ENCODE measurements at regions not wholly inside any gene's neighbourhood (a gene's known extent, or its start where the extent isn't known, plus 50 kb on each side); places are given as distances from the start of the nearest gene placed in this dataset.

- no peak for FAIRE-seq
- no peaks in the 10 kb centered on the region for H3K36me3 ChIP-seq (ENCODE audit: control insufficient read depth in 2 of 3, insufficient read depth in 3 of 3, low read length in 3 of 3)
- no peak overlapping the region for H3K4me3 ChIP-seq (ENCODE audit: low read length in 3 of 3)
- no peak overlapping the region for H3K9ac ChIP-seq (ENCODE audit: low read length in 3 of 3)
- TF ChIP-seq, protein P1, sequence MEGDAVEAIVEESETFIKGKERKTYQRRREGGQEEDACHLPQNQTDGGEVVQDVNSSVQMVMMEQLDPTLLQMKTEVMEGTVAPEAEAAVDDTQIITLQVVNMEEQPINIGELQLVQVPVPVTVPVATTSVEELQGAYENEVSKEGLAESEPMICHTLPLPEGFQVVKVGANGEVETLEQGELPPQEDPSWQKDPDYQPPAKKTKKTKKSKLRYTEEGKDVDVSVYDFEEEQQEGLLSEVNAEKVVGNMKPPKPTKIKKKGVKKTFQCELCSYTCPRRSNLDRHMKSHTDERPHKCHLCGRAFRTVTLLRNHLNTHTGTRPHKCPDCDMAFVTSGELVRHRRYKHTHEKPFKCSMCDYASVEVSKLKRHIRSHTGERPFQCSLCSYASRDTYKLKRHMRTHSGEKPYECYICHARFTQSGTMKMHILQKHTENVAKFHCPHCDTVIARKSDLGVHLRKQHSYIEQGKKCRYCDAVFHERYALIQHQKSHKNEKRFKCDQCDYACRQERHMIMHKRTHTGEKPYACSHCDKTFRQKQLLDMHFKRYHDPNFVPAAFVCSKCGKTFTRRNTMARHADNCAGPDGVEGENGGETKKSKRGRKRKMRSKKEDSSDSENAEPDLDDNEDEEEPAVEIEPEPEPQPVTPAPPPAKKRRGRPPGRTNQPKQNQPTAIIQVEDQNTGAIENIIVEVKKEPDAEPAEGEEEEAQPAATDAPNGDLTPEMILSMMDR (IDR thresholded peaks at IDR 0.05; ENCODE audit: borderline replicate concordance, extremely low read depth, insufficient read depth): no peak
- intact Hi-C loops (cut with DNase I): no loop called here
- H3K4me1 ChIP-seq (ENCODE audit: control insufficient read depth in 2 of 3, insufficient read depth in 2 of 3, low read depth in 1 of 3, low read length in 3 of 3): peaks cover 0 to 2% (median 0%) of the 10 kb centered on the region in 3 donors
- H3K9me3 ChIP-seq (ENCODE audit: control insufficient read depth in 2 of 3, insufficient read depth in 1 of 3, low read length in 3 of 3): no peaks in the 10 kb centered on the region
- no peak overlapping the region for H3K27ac ChIP-seq (ENCODE audit: low read depth in 2 of 2, low read length in 2 of 2)
- DNase-seq: no peak
- H3K27me3 ChIP-seq (ENCODE audit: control insufficient read depth, insufficient read depth, low read length): no peaks in the 10 kb centered on the region
Observed at GRCh38 chr12:3357950-3358525, 133.0 kb upstream of the PRMT8 start.

DNA sequence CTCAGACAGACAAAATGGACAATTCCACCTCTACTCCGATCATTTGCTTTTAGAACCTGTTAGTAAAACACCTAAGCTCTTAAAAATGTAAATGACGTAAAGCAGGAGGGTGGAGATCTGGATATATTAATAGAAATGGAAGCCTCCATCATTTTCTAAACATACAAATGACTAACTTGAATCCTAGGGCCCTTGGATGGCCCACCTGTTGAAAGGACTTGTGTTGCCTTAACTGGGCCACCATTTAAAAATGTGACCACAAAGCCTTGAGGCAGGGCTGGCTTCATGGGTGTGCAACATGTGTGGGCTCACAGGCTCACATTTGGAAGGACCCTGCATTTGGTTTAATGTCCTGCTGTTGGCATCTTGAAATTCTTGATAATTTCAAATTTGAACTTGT, 131.5 kb upstream of the PRMT8 start:
- Histone ChIP-seq H3K4me1 (ENCODE audit: control insufficient read depth in 2 of 3, insufficient read depth in 2 of 3, low read depth in 1 of 3, low read length in 3 of 3) (peaks cover 0 to 2% (median 0%) of the 10 kb centered on the region in 3 donors), H3K9ac (ENCODE audit: low read length in 3 of 3) (no peak overlapping the region), H3K36me3 (ENCODE audit: control insufficient read depth in 2 of 3, insufficient read depth in 3 of 3, low read length in 3 of 3) (no peaks in the 10 kb centered on the region), H3K4me3 (ENCODE audit: low read length in 3 of 3) (no peak overlapping the region), H3K27ac (ENCODE audit: low read depth in 2 of 2, low read length in 2 of 2) (no peak overlapping the region), H3K27me3 (ENCODE audit: control insufficient read depth, insufficient read depth, low read length) (no peaks in the 10 kb centered on the region), H3K9me3 (ENCODE audit: control insufficient read depth in 2 of 3, insufficient read depth in 1 of 3, low read length in 3 of 3) (no peaks in the 10 kb centered on the region)
- TF ChIP-seq, protein P1 (IDR thresholded peaks at IDR 0.05; ENCODE audit: borderline replicate concordance, extremely low read depth, insufficient read depth): no peak
- DNase-seq (no peak), FAIRE-seq (no peak)
- intact Hi-C loops (cut with DNase I): no loop called here

GRCh38 chr12:3361146-3361545, 129.9 kb upstream of the PRMT8 start:
- intact Hi-C loops (cut with DNase I): no loop called here
- Histone ChIP-seq H3K9ac (ENCODE audit: low read length in 3 of 3) (no peak overlapping the region), H3K4me3 (ENCODE audit: low read length in 3 of 3) (no peak overlapping the region), H3K9me3 (ENCODE audit: control insufficient read depth in 2 of 3, insufficient read depth in 1 of 3, low read length in 3 of 3) (no peaks in the 10 kb centered on the region), H3K4me1 (ENCODE audit: control insufficient read depth in 2 of 3, insufficient read depth in 2 of 3, low read depth in 1 of 3, low read length in 3 of 3) (peaks cover 0 to 6% (median 0%) of the 10 kb centered on the region in 3 donors), H3K36me3 (ENCODE audit: control insufficient read depth in 2 of 3, insufficient read depth in 3 of 3, low read length in 3 of 3) (no peaks in the 10 kb centered on the region), H3K27ac (ENCODE audit: low read depth in 2 of 2, low read length in 2 of 2) (no peak overlapping the region), H3K27me3 (ENCODE audit: control insufficient read depth, insufficient read depth, low read length) (peaks cover 5% of the 10 kb centered on the region)
- TF ChIP-seq, protein P1 (IDR thresholded peaks at IDR 0.05; ENCODE audit: borderline replicate concordance, extremely low read depth, insufficient read depth): no peak
- no peak for FAIRE-seq
- DNase-seq: no peak

GRCh38 chr12:3362737-3363136, 128.3 kb upstream of the PRMT8 start:
- TF ChIP-seq, protein P1 (IDR thresholded peaks at IDR 0.05; ENCODE audit: borderline replicate concordance, extremely low read depth, insufficient read depth): no peak
- H3K9me3 ChIP-seq (ENCODE audit: control insufficient read depth in 2 of 3, insufficient read depth in 1 of 3, low read length in 3 of 3): no peaks in the 10 kb centered on the region
- intact Hi-C loops (cut with DNase I): no loop called here
- DNase-seq (peak in 4 of 5 donors; percentile 71 to 87 (median 79)), FAIRE-seq (no peak)
- no peaks in the 10 kb centered on the region for H3K36me3 ChIP-seq (ENCODE audit: control insufficient read depth in 2 of 3, insufficient read depth in 3 of 3, low read length in 3 of 3)
- H3K9ac ChIP-seq (ENCODE audit: low read length in 3 of 3): no peak overlapping the region
- no peak overlapping the region for H3K4me3 ChIP-seq (ENCODE audit: low read length in 3 of 3)
- H3K4me1 ChIP-seq (ENCODE audit: control insufficient read depth in 2 of 3, insufficient read depth in 2 of 3, low read depth in 1 of 3, low read length in 3 of 3): peaks cover 0 to 11% (median 0%) of the 10 kb centered on the region in 3 donors
- H3K27ac ChIP-seq (ENCODE audit: low read depth in 2 of 2, low read length in 2 of 2): no peak overlapping the region
- H3K27me3 ChIP-seq (ENCODE audit: control insufficient read depth, insufficient read depth, low read length): peaks cover 5% of the 10 kb centered on the region

All from kidney (tissue), 13 donors.